ENCODE measurements at regions not wholly inside any gene's neighbourhood (a gene's known extent, or its start where the extent isn't known, plus 50 kb on each side); places are given as distances from the start of the nearest gene placed in this dataset.

DNA sequence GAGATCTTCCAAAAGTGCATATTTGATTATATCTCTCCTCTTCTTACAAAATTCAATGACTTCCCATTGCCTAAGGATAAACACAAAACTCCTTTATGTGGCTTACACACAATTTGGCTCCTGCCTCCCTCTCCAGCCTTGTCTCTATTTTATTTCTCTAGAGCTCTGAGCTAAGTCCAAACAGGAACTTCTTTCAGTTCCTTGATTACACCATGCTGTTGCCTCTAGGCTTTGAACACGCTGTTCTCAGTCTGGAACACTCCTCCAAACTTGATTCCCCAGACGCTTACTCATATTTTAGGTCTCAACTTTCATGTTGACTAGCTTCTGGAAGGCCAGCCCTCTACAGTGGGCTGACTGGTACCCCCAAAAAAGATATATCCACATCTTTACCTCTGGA is 258.5 kb downstream of the COG6 start (continued):
- TF ChIP-seq ZNF219 (CRISPR knock-in tag; IDR thresholded peaks at IDR 0.05; ENCODE audit: borderline replicate concordance) (no peak), SOX15 (CRISPR knock-in tag; IDR thresholded peaks at IDR 0.05) (no peak), RELA (CRISPR knock-in tag; IDR thresholded peaks at IDR 0.05; ENCODE audit: borderline replicate concordance) (no peak)
- TF ChIP-seq, protein P1, sequence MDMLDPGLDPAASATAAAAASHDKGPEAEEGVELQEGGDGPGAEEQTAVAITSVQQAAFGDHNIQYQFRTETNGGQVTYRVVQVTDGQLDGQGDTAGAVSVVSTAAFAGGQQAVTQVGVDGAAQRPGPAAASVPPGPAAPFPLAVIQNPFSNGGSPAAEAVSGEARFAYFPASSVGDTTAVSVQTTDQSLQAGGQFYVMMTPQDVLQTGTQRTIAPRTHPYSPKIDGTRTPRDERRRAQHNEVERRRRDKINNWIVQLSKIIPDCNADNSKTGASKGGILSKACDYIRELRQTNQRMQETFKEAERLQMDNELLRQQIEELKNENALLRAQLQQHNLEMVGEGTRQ (CRISPR knock-in tag; IDR thresholded peaks at IDR 0.05): no peak
- TF ChIP-seq, protein P2, sequence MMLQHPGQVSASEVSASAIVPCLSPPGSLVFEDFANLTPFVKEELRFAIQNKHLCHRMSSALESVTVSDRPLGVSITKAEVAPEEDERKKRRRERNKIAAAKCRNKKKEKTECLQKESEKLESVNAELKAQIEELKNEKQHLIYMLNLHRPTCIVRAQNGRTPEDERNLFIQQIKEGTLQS (CRISPR knock-in tag; conservative IDR thresholded peaks at IDR 0.05): no peak

- TF ChIP-seq ZNF219 (CRISPR knock-in tag; IDR thresholded peaks at IDR 0.05; ENCODE audit: borderline replicate concordance) (no peak), PREB (CRISPR knock-in tag; IDR thresholded peaks at IDR 0.05; ENCODE audit: borderline replicate concordance) (no peak), CDX4 (CRISPR knock-in tag; IDR thresholded peaks at IDR 0.05; ENCODE audit: borderline replicate concordance) (no peak), NR2C2 (CRISPR knock-in tag; IDR thresholded peaks at IDR 0.05) (no peak)
- TF ChIP-seq, protein P3, sequence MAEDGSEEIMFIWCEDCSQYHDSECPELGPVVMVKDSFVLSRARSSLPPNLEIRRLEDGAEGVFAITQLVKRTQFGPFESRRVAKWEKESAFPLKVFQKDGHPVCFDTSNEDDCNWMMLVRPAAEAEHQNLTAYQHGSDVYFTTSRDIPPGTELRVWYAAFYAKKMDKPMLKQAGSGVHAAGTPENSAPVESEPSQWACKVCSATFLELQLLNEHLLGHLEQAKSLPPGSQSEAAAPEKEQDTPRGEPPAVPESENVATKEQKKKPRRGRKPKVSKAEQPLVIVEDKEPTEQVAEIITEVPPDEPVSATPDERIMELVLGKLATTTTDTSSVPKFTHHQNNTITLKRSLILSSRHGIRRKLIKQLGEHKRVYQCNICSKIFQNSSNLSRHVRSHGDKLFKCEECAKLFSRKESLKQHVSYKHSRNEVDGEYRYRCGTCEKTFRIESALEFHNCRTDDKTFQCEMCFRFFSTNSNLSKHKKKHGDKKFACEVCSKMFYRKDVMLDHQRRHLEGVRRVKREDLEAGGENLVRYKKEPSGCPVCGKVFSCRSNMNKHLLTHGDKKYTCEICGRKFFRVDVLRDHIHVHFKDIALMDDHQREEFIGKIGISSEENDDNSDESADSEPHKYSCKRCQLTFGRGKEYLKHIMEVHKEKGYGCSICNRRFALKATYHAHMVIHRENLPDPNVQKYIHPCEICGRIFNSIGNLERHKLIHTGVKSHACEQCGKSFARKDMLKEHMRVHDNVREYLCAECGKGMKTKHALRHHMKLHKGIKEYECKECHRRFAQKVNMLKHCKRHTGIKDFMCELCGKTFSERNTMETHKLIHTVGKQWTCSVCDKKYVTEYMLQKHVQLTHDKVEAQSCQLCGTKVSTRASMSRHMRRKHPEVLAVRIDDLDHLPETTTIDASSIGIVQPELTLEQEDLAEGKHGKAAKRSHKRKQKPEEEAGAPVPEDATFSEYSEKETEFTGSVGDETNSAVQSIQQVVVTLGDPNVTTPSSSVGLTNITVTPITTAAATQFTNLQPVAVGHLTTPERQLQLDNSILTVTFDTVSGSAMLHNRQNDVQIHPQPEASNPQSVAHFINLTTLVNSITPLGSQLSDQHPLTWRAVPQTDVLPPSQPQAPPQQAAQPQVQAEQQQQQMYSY (CRISPR knock-in tag; IDR thresholded peaks at IDR 0.05): no peak
- POLR2A ChIA-PET: no interaction called here
- CTCF ChIA-PET: no interaction called here
Observed at GRCh38 chr13:39915418-39915817, 260.0 kb downstream of the COG6 start.

GRCh38 chr13:39916330-39916729 is 260.9 kb downstream of the COG6 start:
- Mint-ChIP-seq H3K36me3 (no peaks in the 10 kb centered on the region), H3K27me3 (ENCODE audit: low read depth) (no peaks in the 10 kb centered on the region), H3K4me1 (no peaks in the 10 kb centered on the region), H3K9me3 (peaks cover 7% of the 10 kb centered on the region), H3K4me3 (no peak overlapping the region), H3K27ac (no peak overlapping the region)
- DNase-seq (ENCODE audit: low spot score): no peak
- POLR2A ChIA-PET: no interaction called here
- CTCF ChIA-PET: interaction anchor here (0.6 kb wide), 1 partner anchor 1780 kb away, joined by 5 read pairs; no protein-coding TSS in a partner anchor
- ATAC-seq: no peak
- no peak for TF ChIP-seq OVOL2 (CRISPR knock-in tag; IDR thresholded peaks at IDR 0.05; ENCODE audit: borderline replicate concordance)
- TF ChIP-seq CREM (CRISPR knock-in tag; IDR thresholded peaks at IDR 0.05): no peak
- TF ChIP-seq, protein P4, sequence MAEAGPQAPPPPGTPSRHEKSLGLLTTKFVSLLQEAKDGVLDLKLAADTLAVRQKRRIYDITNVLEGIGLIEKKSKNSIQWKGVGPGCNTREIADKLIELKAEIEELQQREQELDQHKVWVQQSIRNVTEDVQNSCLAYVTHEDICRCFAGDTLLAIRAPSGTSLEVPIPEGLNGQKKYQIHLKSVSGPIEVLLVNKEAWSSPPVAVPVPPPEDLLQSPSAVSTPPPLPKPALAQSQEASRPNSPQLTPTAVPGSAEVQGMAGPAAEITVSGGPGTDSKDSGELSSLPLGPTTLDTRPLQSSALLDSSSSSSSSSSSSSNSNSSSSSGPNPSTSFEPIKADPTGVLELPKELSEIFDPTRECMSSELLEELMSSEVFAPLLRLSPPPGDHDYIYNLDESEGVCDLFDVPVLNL (CRISPR knock-in tag; IDR thresholded peaks at IDR 0.05; ENCODE audit: borderline replicate concordance, low read depth): no peak
- TF ChIP-seq TP53 (CRISPR knock-in tag; IDR thresholded peaks at IDR 0.05): no peak
- no peak for TF ChIP-seq KAT7 (CRISPR knock-in tag; IDR thresholded peaks at IDR 0.05; ENCODE audit: borderline replicate concordance)
- TF ChIP-seq, protein P5, sequence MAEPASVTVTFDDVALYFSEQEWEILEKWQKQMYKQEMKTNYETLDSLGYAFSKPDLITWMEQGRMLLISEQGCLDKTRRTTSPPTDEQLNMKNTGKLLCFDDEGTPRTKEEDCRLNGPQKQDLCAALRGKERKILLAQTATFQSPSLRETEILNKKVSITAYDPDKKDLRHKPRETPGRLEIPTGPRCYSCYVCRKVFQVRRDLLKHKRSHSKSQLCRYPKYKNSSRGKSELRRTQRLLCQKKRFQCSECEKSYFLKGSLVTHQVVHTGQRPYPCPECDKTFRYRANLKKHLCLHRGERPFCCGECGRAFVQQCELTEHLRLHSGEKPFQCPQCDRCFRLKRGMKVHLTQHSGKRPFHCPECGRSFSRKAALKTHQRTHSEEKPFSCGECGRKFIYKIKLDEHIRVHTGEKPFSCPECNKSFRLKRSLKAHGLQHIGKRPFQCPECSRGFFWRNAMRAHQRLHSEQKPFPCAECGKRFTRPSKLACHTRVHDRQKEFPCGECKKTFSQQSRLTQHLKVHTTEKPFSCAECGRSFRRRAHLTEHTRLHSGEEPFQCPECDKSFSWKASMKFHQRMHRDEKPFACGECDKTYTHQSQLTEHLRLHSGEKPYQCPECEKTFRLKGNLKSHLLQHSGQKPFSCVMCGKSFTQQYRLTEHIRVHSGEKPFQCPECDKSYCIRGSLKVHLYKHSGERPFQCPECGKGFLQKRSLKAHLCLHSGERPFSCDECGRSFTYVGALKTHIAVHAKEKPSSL (CRISPR knock-in tag; conservative IDR thresholded peaks at IDR 0.05): no peak
- TF ChIP-seq SMAD3 (CRISPR knock-in tag; IDR thresholded peaks at IDR 0.05; ENCODE audit: borderline replicate concordance): no peak
- no peak for TF ChIP-seq ZNF671 (CRISPR knock-in tag; IDR thresholded peaks at IDR 0.05)
- TF ChIP-seq MYBL2 (CRISPR knock-in tag; IDR thresholded peaks at IDR 0.05): no peak
- no peak for TF ChIP-seq SP1 (CRISPR knock-in tag; conservative IDR thresholded peaks at IDR 0.05)
- TF ChIP-seq FOXK1 (CRISPR knock-in tag; IDR thresholded peaks at IDR 0.05): no peak
- no peak for TF ChIP-seq FOXP1 (CRISPR knock-in tag; IDR thresholded peaks at IDR 0.05; ENCODE audit: borderline replicate concordance)

More at GRCh38 chr13:39915418-39915817, 260.0 kb downstream of the COG6 start:
- ATAC-seq (no peak), DNase-seq (ENCODE audit: low spot score) (no peak)
- no peaks in the 10 kb centered on the region for H3K36me3 Mint-ChIP-seq
- no peak overlapping the region for H3K27ac Mint-ChIP-seq
- no peaks in the 10 kb centered on the region for H3K9me3 Mint-ChIP-seq
- H3K27me3 Mint-ChIP-seq (ENCODE audit: low read depth): no peaks in the 10 kb centered on the region
- H3K4me3 Mint-ChIP-seq: no peak overlapping the region
- H3K4me1 Mint-ChIP-seq: no peaks in the 10 kb centered on the region
